H9 (cell line): ENCODE measurements at regions not wholly inside any gene's neighbourhood (a gene's known extent, or its start where the extent isn't known, plus 50 kb on each side); places are given as distances from the start of the nearest gene placed in this dataset.

Source experiments
- DNase-seq: peaks from one replicate; pipeline ENCODE4 v3.0.0-alpha.2; 2017
- H2AFZ ChIP-seq: one replicate; pipeline ENCODE4 v1.6.1; 2013; ENCODE audit warnings: mild to moderate bottlenecking, low read length, control low read depth, moderate library complexity
- H2AK5ac ChIP-seq: 2 replicates; pipeline ENCODE4 v1.6.1; 2013; ENCODE audit warnings: low read length, control low read depth, mixed read lengths; ENCODE audit not compliant: insufficient read length
- H2BK120ac ChIP-seq: one replicate; pipeline ENCODE4 v1.6.1; 2013; ENCODE audit warnings: low read depth, mild to moderate bottlenecking, low read length, control low read depth, inconsistent platforms; ENCODE audit not compliant: poor library complexity, severe bottlenecking
- H2BK12ac ChIP-seq: 2 replicates; pipeline ENCODE4 v1.6.1; 2013; ENCODE audit warnings: low read length, control low read depth, mixed read lengths, low read depth; ENCODE audit not compliant: insufficient read length
- H2BK15ac ChIP-seq: 2 replicates; pipeline ENCODE4 v1.6.1; 2013; ENCODE audit warnings: low read depth, low read length, control low read depth
- H2BK20ac ChIP-seq: one replicate; pipeline ENCODE4 v1.6.1; 2013; ENCODE audit warnings: low read depth, mild to moderate bottlenecking, low read length, control low read depth, inconsistent platforms; ENCODE audit not compliant: poor library complexity, severe bottlenecking
- H2BK5ac ChIP-seq: 2 replicates; pipeline ENCODE4 v1.6.1; 2013; ENCODE audit warnings: low read length, control low read depth, mixed read lengths; ENCODE audit not compliant: insufficient read length
- H3K14ac ChIP-seq: 2 replicates; pipeline ENCODE4 v1.6.1; 2013; ENCODE audit warnings: low read length, control low read depth; ENCODE audit not compliant: insufficient read depth
- H3K18ac ChIP-seq: 2 replicates; pipeline ENCODE4 v1.6.1; 2013; ENCODE audit warnings: low read depth, mild to moderate bottlenecking, mixed read lengths, low read length, control low read depth; ENCODE audit not compliant: insufficient read length
- H3K23ac ChIP-seq: 2 replicates; pipeline ENCODE4 v1.6.1; 2013; ENCODE audit warnings: low read length, control low read depth, mixed read lengths, low read depth; ENCODE audit not compliant: insufficient read length
- H3K23me2 ChIP-seq: 2 replicates; pipeline ENCODE4 v1.6.1; 2013; ENCODE audit warnings: low read depth, mild to moderate bottlenecking, mixed read lengths, low read length, control low read depth; ENCODE audit not compliant: insufficient read length, poor library complexity, severe bottlenecking
- H3K27ac ChIP-seq: 2 replicates; pipeline ENCODE4 v1.5.1; 2013; ENCODE audit warnings: low read length, control low read depth, mixed read lengths, low read depth; ENCODE audit not compliant: insufficient read length
- H3K27me3 ChIP-seq: 2 replicates; pipeline ENCODE4 v1.6.1; 2013; ENCODE audit warnings: low read length, control low read depth, inconsistent platforms; ENCODE audit not compliant: insufficient read depth
- H3K4ac ChIP-seq: 2 replicates; pipeline ENCODE4 v1.6.1; 2013; ENCODE audit warnings: low read depth, mild to moderate bottlenecking, control low read depth, inconsistent platforms, low read length, moderate library complexity
- H3K4me1 ChIP-seq: 2 replicates; pipeline ENCODE4 v1.6.1; 2013; ENCODE audit warnings: low read length, control low read depth, inconsistent platforms; ENCODE audit not compliant: insufficient read depth
- H3K4me2 ChIP-seq: 2 replicates; pipeline ENCODE4 v1.6.1; 2013; ENCODE audit warnings: low read length, control low read depth, mixed read lengths; ENCODE audit not compliant: insufficient read length, insufficient read depth
- H3K56ac ChIP-seq: 2 replicates; pipeline ENCODE4 v1.6.1; 2013; ENCODE audit warnings: low read depth, mild to moderate bottlenecking, mixed read lengths, low read length, control low read depth; ENCODE audit not compliant: insufficient read length
- H3K79me1 ChIP-seq: 2 replicates; pipeline ENCODE4 v1.6.1; 2013; ENCODE audit warnings: low read depth, mild to moderate bottlenecking, moderate library complexity, low read length, control low read depth, inconsistent platforms; ENCODE audit not compliant: insufficient read depth, poor library complexity, severe bottlenecking
- H3K79me2 ChIP-seq: 2 replicates; pipeline ENCODE4 v1.6.1; 2013; ENCODE audit warnings: low read length, control low read depth, inconsistent platforms; ENCODE audit not compliant: insufficient read depth
- H3K9ac ChIP-seq: 2 replicates; pipeline ENCODE4 v1.6.1; 2013; ENCODE audit warnings: low read length, control low read depth, mixed read lengths; ENCODE audit not compliant: insufficient read length; ENCODE audit errors: extremely low read depth
- H3K9me3 ChIP-seq: one replicate; pipeline ENCODE4 v1.6.1; 2013; ENCODE audit warnings: low read depth, low read length, inconsistent platforms; ENCODE audit not compliant: control insufficient read depth
- H3T11ph ChIP-seq: one replicate; pipeline ENCODE4 v1.6.1; 2013; ENCODE audit warnings: mild to moderate bottlenecking, low read length, control low read depth, inconsistent platforms
- H4K20me1 ChIP-seq: one replicate; pipeline ENCODE4 v1.6.1; 2013; ENCODE audit not compliant: control insufficient read depth, insufficient read length, insufficient read depth
- H4K5ac ChIP-seq: 2 replicates; pipeline ENCODE4 v1.6.1; 2013; ENCODE audit warnings: low read depth, mild to moderate bottlenecking, mixed read lengths, low read length, control low read depth; ENCODE audit not compliant: insufficient read length
- H4K8ac ChIP-seq: replicated peaks from 2 replicates; pipeline ENCODE4 v1.6.1; 2013; ENCODE audit warnings: low read length, control low read depth, mixed read lengths, low read depth; ENCODE audit not compliant: insufficient read length
- H4K91ac ChIP-seq: 2 replicates; pipeline ENCODE4 v1.6.1; 2013; ENCODE audit warnings: low read depth, mild to moderate bottlenecking, moderate library complexity, mixed read lengths, low read length, control low read depth; ENCODE audit not compliant: insufficient read length
- H3K27ac Mint-ChIP-seq, 3 experiments: 2 replicates in 2 of 3; 3 replicates in 1 of 3; pipeline ENCODE4 v1.8.0; 2020 to 2021; ENCODE audit warnings: mixed read lengths in 3 of 3, mild to moderate bottlenecking in 1 of 3, moderate library complexity in 1 of 3
- H3K27me3 Mint-ChIP-seq: 2 replicates; pipeline ENCODE4 v1.8.0; 2021; ENCODE audit warnings: low read depth, mild to moderate bottlenecking, moderate library complexity, mixed read lengths
- H3K36me3 Mint-ChIP-seq, 3 experiments: 2 replicates in 2 of 3; 3 replicates in 1 of 3; pipeline ENCODE4 v1.8.0; 2020 to 2021; ENCODE audit warnings: low read depth in 3 of 3, mixed read lengths in 3 of 3; ENCODE audit not compliant: insufficient read depth in 1 of 3
- H3K4me1 Mint-ChIP-seq, 2 experiments: 2 replicates each; pipeline ENCODE4 v1.8.0; 2020; ENCODE audit warnings: mixed read lengths in 2 of 2
- H3K4me3 Mint-ChIP-seq, 2 experiments: 2 replicates in 1 of 2; 3 replicates in 1 of 2; pipeline ENCODE4 v1.8.0; 2020 to 2021; ENCODE audit warnings: mild to moderate bottlenecking in 2 of 2, mixed read lengths in 2 of 2, moderate library complexity in 1 of 2
- H3K9me3 Mint-ChIP-seq, 2 experiments: 2 replicates in 1 of 2; 3 replicates in 1 of 2; pipeline ENCODE4 v1.8.0; 2020; ENCODE audit warnings: mild to moderate bottlenecking in 2 of 2, mixed read lengths in 2 of 2, moderate library complexity in 1 of 2
- WGBS: extraction: QIAGEN DNeasy Blood & Tissue Kit; methylation state at CpG from one replicate; pipeline ENCODE4 v1.1.7; 2013; ENCODE audit warnings: missing lambda C conversion rate, low lambda C conversion rate, mixed read lengths; ENCODE audit not compliant: insufficient read length; ENCODE audit errors: extremely low coverage; 5-methylcytosine and 5-hydroxymethylcytosine counted together
- TF ChIP-seq, protein P1 (sequence below): fragments of 200-600 bp; sonication (generic); conservative IDR thresholded peaks from 3 replicates; pipeline ENCODE4 v1.8.0; 2021; ENCODE audit warnings: antibody characterized with exemption, mild to moderate bottlenecking

DNA sequence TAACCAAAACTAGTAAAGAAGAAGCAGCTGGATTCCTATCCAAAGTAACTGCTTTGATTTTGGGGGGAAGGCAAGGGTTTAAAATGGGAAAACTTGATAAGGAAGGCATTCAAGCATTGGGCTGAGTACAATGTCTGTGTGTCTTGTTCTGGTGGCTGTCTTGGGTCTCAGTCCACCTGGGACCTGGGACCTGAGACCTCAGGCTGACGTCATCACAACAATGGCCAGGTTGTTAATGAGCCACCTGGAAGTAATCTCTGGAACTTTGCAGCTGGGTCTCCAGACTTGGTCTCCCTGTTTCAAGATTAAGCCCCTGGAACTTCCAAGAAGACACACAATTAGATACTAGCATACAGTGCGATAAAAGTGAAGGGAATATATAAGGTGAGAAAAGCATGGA lies 157.5 kb downstream of the PIK3R1 start:
- H2BK5ac ChIP-seq: no peak overlapping the region
- no peak overlapping the region for H4K5ac ChIP-seq
- no peak overlapping the region for H2AFZ ChIP-seq
- WGBS: no CpG with 5 or more reads among the region's 2 CpGs
- H4K8ac ChIP-seq: no peak overlapping the region
- no peaks in the 10 kb centered on the region for H3K23me2 ChIP-seq
- Mint-ChIP-seq H3K36me3 (peaks cover 0 to 10% (median 0%) of the 10 kb centered on the region in 3 experiments; a peak in 3 of 7 replicates), H3K27me3 (no peaks in the 10 kb centered on the region), H3K9me3 (peaks cover 5% of the 10 kb centered on the region in 2 experiments; a peak in 3 of 5 replicates), H3K4me3 (no peak overlapping the region), H3K27ac (no peak overlapping the region), H3K4me1 (peaks cover 4 to 6% of the 10 kb centered on the region in 2 experiments)
- no peak overlapping the region for H2BK20ac ChIP-seq
- no peak overlapping the region for H3K27ac ChIP-seq
- H3K56ac ChIP-seq: no peak overlapping the region
- H2BK120ac ChIP-seq: no peak overlapping the region
- H2AK5ac ChIP-seq: no peak overlapping the region
- no peak overlapping the region for H3T11ph ChIP-seq
- no peaks in the 10 kb centered on the region for H3K79me2 ChIP-seq
- H3K27me3 ChIP-seq: no peaks in the 10 kb centered on the region
- H2BK15ac ChIP-seq: no peak overlapping the region
- DNase-seq: no peak
- no peak overlapping the region for H3K23ac ChIP-seq
- H4K20me1 ChIP-seq: no peaks in the 10 kb centered on the region
- H3K4me2 ChIP-seq: no peak overlapping the region
- H4K91ac ChIP-seq: no peak overlapping the region
- no peaks in the 10 kb centered on the region for H3K9me3 ChIP-seq
- H3K4ac ChIP-seq: no peak overlapping the region
- H2BK12ac ChIP-seq: no peak overlapping the region
- TF ChIP-seq, protein P1, sequence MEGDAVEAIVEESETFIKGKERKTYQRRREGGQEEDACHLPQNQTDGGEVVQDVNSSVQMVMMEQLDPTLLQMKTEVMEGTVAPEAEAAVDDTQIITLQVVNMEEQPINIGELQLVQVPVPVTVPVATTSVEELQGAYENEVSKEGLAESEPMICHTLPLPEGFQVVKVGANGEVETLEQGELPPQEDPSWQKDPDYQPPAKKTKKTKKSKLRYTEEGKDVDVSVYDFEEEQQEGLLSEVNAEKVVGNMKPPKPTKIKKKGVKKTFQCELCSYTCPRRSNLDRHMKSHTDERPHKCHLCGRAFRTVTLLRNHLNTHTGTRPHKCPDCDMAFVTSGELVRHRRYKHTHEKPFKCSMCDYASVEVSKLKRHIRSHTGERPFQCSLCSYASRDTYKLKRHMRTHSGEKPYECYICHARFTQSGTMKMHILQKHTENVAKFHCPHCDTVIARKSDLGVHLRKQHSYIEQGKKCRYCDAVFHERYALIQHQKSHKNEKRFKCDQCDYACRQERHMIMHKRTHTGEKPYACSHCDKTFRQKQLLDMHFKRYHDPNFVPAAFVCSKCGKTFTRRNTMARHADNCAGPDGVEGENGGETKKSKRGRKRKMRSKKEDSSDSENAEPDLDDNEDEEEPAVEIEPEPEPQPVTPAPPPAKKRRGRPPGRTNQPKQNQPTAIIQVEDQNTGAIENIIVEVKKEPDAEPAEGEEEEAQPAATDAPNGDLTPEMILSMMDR: no peak
- H3K4me1 ChIP-seq: no peaks in the 10 kb centered on the region
- no peaks in the 10 kb centered on the region for H3K79me1 ChIP-seq
- no peak overlapping the region for H3K18ac ChIP-seq
- no peak overlapping the region for H3K14ac ChIP-seq
- no peak overlapping the region for H3K9ac ChIP-seq
